ENCODE measurements at regions not wholly inside any gene's neighbourhood (a gene's known extent, or its start where the extent isn't known, plus 50 kb on each side); places are given as distances from the start of the nearest gene placed in this dataset.

GRCh38 chr5:165627548-165628170, 2122.2 kb downstream of the MAT2B start (continued):
- TF ChIP-seq ZBED4 (CRISPR knock-in tag; IDR thresholded peaks at IDR 0.05; ENCODE audit: borderline replicate concordance) (no peak), IKZF5 (CRISPR knock-in tag; IDR thresholded peaks at IDR 0.05) (0 out of 2 replicates have a peak, but pooled peaks have one; percentile 41), ZNF652 (CRISPR knock-in tag; IDR thresholded peaks at IDR 0.05; ENCODE audit: borderline replicate concordance, low read depth) (peak; percentile 39; the same call in 1 of the 2 replicates), FOXA3 (CRISPR knock-in tag; IDR thresholded peaks at IDR 0.05) (peak; percentile 96), ZNF138 (CRISPR knock-in tag; IDR thresholded peaks at IDR 0.05; ENCODE audit: low read depth) (no peak), IRF9 (CRISPR knock-in tag; IDR thresholded peaks at IDR 0.05; ENCODE audit: borderline replicate concordance) (no peak), ZNF839 (CRISPR knock-in tag; IDR thresholded peaks at IDR 0.05; ENCODE audit: borderline replicate concordance) (no peak), ZNF891 (CRISPR knock-in tag; IDR thresholded peaks at IDR 0.05) (no peak), DDIT3 (CRISPR knock-in tag; IDR thresholded peaks at IDR 0.05) (no peak), ZNF407 (CRISPR knock-in tag; IDR thresholded peaks at IDR 0.05; ENCODE audit: not compliant biosample characterization) (no peak), EED (CRISPR knock-in tag; IDR thresholded peaks at IDR 0.05) (no peak), HNF1B (CRISPR knock-in tag; IDR thresholded peaks at IDR 0.05) (no peak)
